AG04450 (cell line): ENCODE measurements at regions not wholly inside any gene's neighbourhood (a gene's known extent, or its start where the extent isn't known, plus 50 kb on each side); places are given as distances from the start of the nearest gene placed in this dataset.

Source experiments
- CTCF ChIA-PET: fragments of 300-600, 350-600 bp; formaldehyde crosslinking; extraction: SDS; loops from one replicate; lab custom pipeline; 2022; ENCODE audit warnings: antibody characterized with exemption, inconsistent platforms; lab: Charles Lee
- POLR2A ChIA-PET: fragments of 350-600 bp; formaldehyde crosslinking; extraction: SDS; loops from one replicate; lab custom pipeline; 2021; ENCODE audit warnings: antibody characterized with exemption, inconsistent platforms; lab: Yijun Ruan, JAX
- DNase-seq: peaks from one replicate; pipeline ENCODE4 v3.0.0-alpha.2; 2011; ENCODE audit warnings: low read depth, low spot score
- H3K27ac ChIP-seq: one replicate; pipeline ENCODE4 v1.5.1; 2012; ENCODE audit warnings: low read depth, low read length, control low read depth
- H3K27me3 ChIP-seq: one replicate; pipeline ENCODE4 v1.6.0; 2012; ENCODE audit warnings: low read length; ENCODE audit not compliant: control insufficient read depth, insufficient read depth
- H3K4me3 ChIP-seq: 2 replicates; pipeline ENCODE4 v1.5.1; 2011; ENCODE audit warnings: mild to moderate bottlenecking, low read depth, low read length, control low read depth
- H3K9me3 ChIP-seq: 2 replicates; pipeline ENCODE4 v1.5.1; 2012; ENCODE audit warnings: low read length; ENCODE audit not compliant: control insufficient read depth, insufficient read depth
- TF ChIP-seq, protein P1 (sequence below): IDR thresholded peaks from 2 replicates; pipeline ENCODE4 v1.5.1; 2011; ENCODE audit warnings: low read depth, low read length, control low read depth, inconsistent platforms

GRCh38 chrX:122566401-122566800 lies 617.7 kb upstream of the GRIA3 start:
- TF ChIP-seq, protein P1, sequence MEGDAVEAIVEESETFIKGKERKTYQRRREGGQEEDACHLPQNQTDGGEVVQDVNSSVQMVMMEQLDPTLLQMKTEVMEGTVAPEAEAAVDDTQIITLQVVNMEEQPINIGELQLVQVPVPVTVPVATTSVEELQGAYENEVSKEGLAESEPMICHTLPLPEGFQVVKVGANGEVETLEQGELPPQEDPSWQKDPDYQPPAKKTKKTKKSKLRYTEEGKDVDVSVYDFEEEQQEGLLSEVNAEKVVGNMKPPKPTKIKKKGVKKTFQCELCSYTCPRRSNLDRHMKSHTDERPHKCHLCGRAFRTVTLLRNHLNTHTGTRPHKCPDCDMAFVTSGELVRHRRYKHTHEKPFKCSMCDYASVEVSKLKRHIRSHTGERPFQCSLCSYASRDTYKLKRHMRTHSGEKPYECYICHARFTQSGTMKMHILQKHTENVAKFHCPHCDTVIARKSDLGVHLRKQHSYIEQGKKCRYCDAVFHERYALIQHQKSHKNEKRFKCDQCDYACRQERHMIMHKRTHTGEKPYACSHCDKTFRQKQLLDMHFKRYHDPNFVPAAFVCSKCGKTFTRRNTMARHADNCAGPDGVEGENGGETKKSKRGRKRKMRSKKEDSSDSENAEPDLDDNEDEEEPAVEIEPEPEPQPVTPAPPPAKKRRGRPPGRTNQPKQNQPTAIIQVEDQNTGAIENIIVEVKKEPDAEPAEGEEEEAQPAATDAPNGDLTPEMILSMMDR = no peak
- H3K4me3 ChIP-seq = no peak overlapping the region
- POLR2A ChIA-PET = no interaction called here
- no peak overlapping the region for H3K27ac ChIP-seq
- no peaks in the 10 kb centered on the region for H3K9me3 ChIP-seq
- CTCF ChIA-PET = no interaction called here
- no peaks in the 10 kb centered on the region for H3K27me3 ChIP-seq
- DNase-seq = no peak

DNA sequence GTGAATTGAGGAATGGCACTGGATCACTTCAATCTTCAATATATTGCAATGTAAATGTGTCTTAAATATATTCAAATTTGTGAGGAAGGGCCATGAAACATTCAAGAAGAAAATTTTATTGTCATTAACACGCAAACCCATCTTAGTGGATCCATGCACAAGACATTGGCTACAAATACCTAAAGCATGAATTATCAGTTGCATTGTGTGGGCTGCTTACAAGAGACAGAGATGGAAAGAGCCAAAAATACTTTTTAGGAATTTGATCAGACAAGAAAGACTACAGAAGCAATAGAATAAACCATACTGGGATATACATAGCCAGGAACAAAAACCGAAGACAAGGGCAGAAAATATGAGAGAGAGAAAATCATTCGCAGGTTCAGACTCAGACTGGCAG lies 616.2 kb upstream of the GRIA3 start:
- DNase-seq = no peak
- peaks cover 6% of the 10 kb centered on the region; the same call in 1 of the 2 replicates for H3K9me3 ChIP-seq
- H3K4me3 ChIP-seq = no peak overlapping the region
- H3K27me3 ChIP-seq = no peaks in the 10 kb centered on the region
- no peak overlapping the region for H3K27ac ChIP-seq
- CTCF ChIA-PET = no interaction called here
- TF ChIP-seq, protein P1 = no peak
- POLR2A ChIA-PET = no interaction called here

DNA sequence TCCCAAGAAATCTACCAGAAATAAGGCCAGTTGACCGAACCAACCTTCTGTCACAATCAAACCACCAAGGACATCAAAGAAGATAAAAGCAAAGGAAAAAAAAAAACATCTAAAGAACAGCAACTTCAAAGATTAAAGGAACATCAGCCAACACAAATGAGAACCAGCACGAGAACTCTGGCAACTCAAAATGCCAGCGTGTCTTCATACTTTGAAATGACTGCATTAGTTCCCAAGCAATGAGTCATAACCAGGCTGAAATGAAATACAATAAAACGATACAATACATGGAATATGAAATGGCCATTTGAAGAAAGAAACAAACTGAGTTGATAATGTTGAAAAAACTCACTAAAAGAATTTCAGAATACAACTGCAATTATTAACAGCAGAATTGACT lies 611.6 kb upstream of the GRIA3 start:
- POLR2A ChIA-PET = no interaction called here
- no peak for DNase-seq
- Histone ChIP-seq H3K27me3 (no peaks in the 10 kb centered on the region), H3K9me3 (peaks cover 6% of the 10 kb centered on the region; the same call in 1 of the 2 replicates), H3K27ac (no peak overlapping the region), H3K4me3 (no peak overlapping the region)
- CTCF ChIA-PET = no interaction called here
- TF ChIP-seq, protein P1 = no peak

DNA sequence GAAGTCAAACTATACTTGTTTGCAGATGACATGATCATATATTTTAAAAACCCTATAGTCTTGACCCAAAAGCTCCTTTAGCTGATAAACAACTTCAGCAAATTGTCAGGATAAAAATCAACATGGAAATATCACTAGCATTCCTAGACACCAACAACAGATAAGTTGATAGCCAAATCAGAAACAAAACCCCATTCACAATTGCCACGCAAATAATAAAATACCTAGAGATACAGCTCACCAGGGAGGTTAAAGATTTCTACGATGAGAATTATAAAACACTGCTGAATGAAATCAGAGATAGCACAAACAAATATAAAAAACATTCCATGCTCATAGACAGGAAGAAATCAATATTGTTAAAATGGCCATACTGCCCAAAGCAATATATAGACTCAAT lies 605.0 kb upstream of the GRIA3 start:
- Histone ChIP-seq H3K27me3 (no peaks in the 10 kb centered on the region), H3K27ac (no peak overlapping the region), H3K4me3 (no peak overlapping the region), H3K9me3 (no peaks in the 10 kb centered on the region)
- ChIA-PET POLR2A (no interaction called here), CTCF (no interaction called here)
- TF ChIP-seq, protein P1 = no peak
- DNase-seq = no peak

- POLR2A ChIA-PET = no interaction called here
- H3K27ac ChIP-seq = no peak overlapping the region
- no peak for DNase-seq
- TF ChIP-seq, protein P1 = no peak
- H3K4me3 ChIP-seq = no peak overlapping the region
- H3K27me3 ChIP-seq = no peaks in the 10 kb centered on the region
- H3K9me3 ChIP-seq = no peaks in the 10 kb centered on the region
- CTCF ChIA-PET = no interaction called here
Observed at GRCh38 chrX:122579526-122579925, 604.6 kb upstream of the GRIA3 start.
